WTC11 (cell line): ENCODE measurements at regions not wholly inside any gene's neighbourhood (a gene's known extent, or its start where the extent isn't known, plus 50 kb on each side); places are given as distances from the start of the nearest gene placed in this dataset.
A peak's percentile ranks its signal among the peaks of the same experiment; 100 is the strongest.

Experiments
- ATAC-seq: fragments of 200-7000 bp; cut with Tn5 transposase; 2 replicates; pipeline ENCODE4 v1.10.0; 2021; ENCODE audit warnings: mild to moderate bottlenecking, moderate library complexity
- CTCF ChIA-PET: fragments of 300-600 bp; sonication (Branson Sonifier 250); formaldehyde crosslinking; loops from one replicate; lab custom pipeline; 2021; ENCODE audit warnings: antibody characterized with exemption; lab: Charles Lee
- POLR2A ChIA-PET: fragments of 350-600 bp; sonication (Branson Sonifier 250); formaldehyde crosslinking; loops from one replicate; lab custom pipeline; 2021; ENCODE audit warnings: antibody characterized with exemption; lab: Charles Lee
- DNase-seq: peaks from one replicate; pipeline ENCODE4 v3.0.0; 2021; ENCODE audit warnings: low spot score
- H3K27ac Mint-ChIP-seq: 2 replicates; pipeline ENCODE4 v1.8.0; 2021; ENCODE audit warnings: mixed read lengths
- H3K27me3 Mint-ChIP-seq: 2 replicates; pipeline ENCODE4 v1.8.0; 2021; ENCODE audit warnings: low read depth, mild to moderate bottlenecking, moderate library complexity, mixed read lengths
- H3K36me3 Mint-ChIP-seq: 2 replicates; pipeline ENCODE4 v1.8.0; 2021; ENCODE audit warnings: mixed read lengths
- H3K4me1 Mint-ChIP-seq: 2 replicates; pipeline ENCODE4 v1.8.0; 2022; ENCODE audit warnings: mixed read lengths
- H3K4me3 Mint-ChIP-seq: 2 replicates; pipeline ENCODE4 v1.8.0; 2021; ENCODE audit warnings: mild to moderate bottlenecking, moderate library complexity, mixed read lengths
- H3K9me3 Mint-ChIP-seq: 2 replicates; pipeline ENCODE4 v1.8.0; 2021; ENCODE audit warnings: mixed read lengths
- ARID4B ChIP-seq: sonication (generic); formaldehyde crosslinking; IDR thresholded peaks from 2 replicates; pipeline ENCODE4 v1.8.0; 2023; ENCODE audit warnings: missing genetic modification reagents, mild to moderate bottlenecking, borderline replicate concordance
- CTCF ChIP-seq: fragments of 200-600 bp; IDR thresholded peaks from 2 replicates; pipeline ENCODE4 v1.8.0; 2022; ENCODE audit warnings: antibody characterized with exemption
- FOXK1 ChIP-seq: sonication (generic); formaldehyde crosslinking; IDR thresholded peaks from 2 replicates; pipeline ENCODE4 v1.8.0; 2022; ENCODE audit warnings: mild to moderate bottlenecking, moderate library complexity, missing genetic modification reagents
- FOXP4 ChIP-seq: sonication (generic); formaldehyde crosslinking; IDR thresholded peaks from 2 replicates; pipeline ENCODE4 v1.8.0; 2022; ENCODE audit warnings: mild to moderate bottlenecking, missing genetic modification reagents
- GABPB1 ChIP-seq: sonication (generic); formaldehyde crosslinking; IDR thresholded peaks from 2 replicates; pipeline ENCODE4 v1.8.1; 2023; ENCODE audit warnings: mild to moderate bottlenecking, missing genetic modification reagents
- GRHL2 ChIP-seq: fragments of 250-450 bp; sonication (Bioruptor Pico); IDR thresholded peaks from 2 replicates; pipeline ENCODE4 v1.8.0; 2022; ENCODE audit warnings: mild to moderate bottlenecking, moderate library complexity; ENCODE audit not compliant: insufficient replicate concordance, severe bottlenecking
- GTF2I ChIP-seq: fragments of 250-450 bp; sonication (Bioruptor Pico); conservative IDR thresholded peaks from 2 replicates; pipeline ENCODE4 v1.4.0; 2021; ENCODE audit warnings: mild to moderate bottlenecking
- KAT7 ChIP-seq: sonication (generic); formaldehyde crosslinking; IDR thresholded peaks from 2 replicates; pipeline ENCODE4 v1.8.1; 2023; ENCODE audit warnings: missing genetic modification reagents, mild to moderate bottlenecking, borderline replicate concordance
- MYBL2 ChIP-seq: sonication (generic); formaldehyde crosslinking; IDR thresholded peaks from 2 replicates; pipeline ENCODE4 v1.8.1; 2023; ENCODE audit warnings: mild to moderate bottlenecking, moderate library complexity, missing genetic modification reagents
- NR2C2 ChIP-seq: sonication (generic); formaldehyde crosslinking; IDR thresholded peaks from 2 replicates; pipeline ENCODE4 v1.8.0; 2022; ENCODE audit warnings: mild to moderate bottlenecking, missing genetic modification reagents
- SMAD3 ChIP-seq: sonication (generic); formaldehyde crosslinking; IDR thresholded peaks from 2 replicates; pipeline ENCODE4 v1.8.0; 2022; ENCODE audit warnings: missing genetic modification reagents, mild to moderate bottlenecking, borderline replicate concordance
- STAT6 ChIP-seq: sonication (generic); formaldehyde crosslinking; conservative IDR thresholded peaks from 2 replicates; pipeline ENCODE4 v1.8.1; 2023; ENCODE audit warnings: mild to moderate bottlenecking, low read depth, missing genetic modification reagents, moderate library complexity
- TP53 ChIP-seq: sonication (generic); formaldehyde crosslinking; IDR thresholded peaks from 2 replicates; pipeline ENCODE4 v1.8.1; 2023; ENCODE audit warnings: mild to moderate bottlenecking, missing genetic modification reagents
- ZNF263 ChIP-seq: sonication (generic); formaldehyde crosslinking; IDR thresholded peaks from 2 replicates; pipeline ENCODE4 v1.8.1; 2022; ENCODE audit warnings: low read depth, mild to moderate bottlenecking, moderate library complexity, missing genetic modification reagents
- ZNF425 ChIP-seq: fragments of 250-450 bp; sonication (Bioruptor Pico); conservative IDR thresholded peaks from 2 replicates; pipeline ENCODE4 v1.9.0; 2021; ENCODE audit warnings: mild to moderate bottlenecking

GRCh38 chr6:63451238-63451637 lies 121.0 kb upstream of the LOC128125822 start (continued):
- no peak for TF ChIP-seq STAT6 (CRISPR knock-in tag)
- no peak for TF ChIP-seq FOXK1 (CRISPR knock-in tag)
- no peak for TF ChIP-seq ARID4B (CRISPR knock-in tag)
- TF ChIP-seq MYBL2 (CRISPR knock-in tag) = no peak
- TF ChIP-seq FOXP4 (CRISPR knock-in tag) = no peak

- ATAC-seq = no peak
- peaks cover 3% of the 10 kb centered on the region; the same call in 1 of the 2 replicates for H3K27me3 Mint-ChIP-seq
- H3K27ac Mint-ChIP-seq = no peak overlapping the region
- no peak for TF ChIP-seq GTF2I
- no peak for TF ChIP-seq GRHL2 (CRISPR knock-in tag)
- TF ChIP-seq GABPB1 = peak; percentile 96
- TF ChIP-seq, all 79 proteins: peak for 1
- H3K4me3 Mint-ChIP-seq = no peak overlapping the region
- no peak for DNase-seq
- H3K4me1 Mint-ChIP-seq = peaks cover 2% of the 10 kb centered on the region; the same call in 1 of the 2 replicates
- ChIA-PET CTCF (no interaction called here), POLR2A (no interaction called here)
- H3K9me3 Mint-ChIP-seq = peaks cover 11% of the 10 kb centered on the region
- peaks cover 3% of the 10 kb centered on the region for H3K36me3 Mint-ChIP-seq
These were observed 120.2 kb upstream of the LOC128125822 start for GRCh38 chr6:63452125-63452524.

- no peak overlapping the region for H3K27ac Mint-ChIP-seq
- TF ChIP-seq NR2C2 (no peak), KAT7 (CRISPR knock-in tag) (no peak), SMAD3 (no peak), ZNF425 (CRISPR knock-in tag) (no peak), TP53 (CRISPR knock-in tag) (no peak), CTCF (no peak), ZNF263 (CRISPR knock-in tag) (no peak)
- TF ChIP-seq, all 79 proteins: peak for 0
- Mint-ChIP-seq H3K4me1 (peaks cover 2% of the 10 kb centered on the region; the same call in 1 of the 2 replicates), H3K4me3 (no peak overlapping the region), H3K9me3 (0 out of 2 replicates have a peak, but pooled peaks cover 13% of the 10 kb centered on the region), H3K27me3 (no peaks in the 10 kb centered on the region; the same call in 1 of the 2 replicates), H3K36me3 (no peaks in the 10 kb centered on the region; the same call in 1 of the 2 replicates)
- DNase-seq (no peak), ATAC-seq (no peak)
- ChIA-PET POLR2A (no interaction called here), CTCF (no interaction called here)
These were observed 115.5 kb upstream of the LOC128125822 start for GRCh38 chr6:63456734-63457133.
